IMR-90 (cell line): ENCODE measurements at regions not wholly inside any gene's neighbourhood (a gene's known extent, or its start where the extent isn't known, plus 50 kb on each side); places are given as distances from the start of the nearest gene placed in this dataset.

Experiments used
- ATAC-seq: fragments of 200-7000 bp; cut with Tn5 transposase; 2 replicates; pipeline ENCODE4 v1.9.1; 2020; ENCODE audit warnings: low read depth, mild to moderate bottlenecking, moderate library complexity
- BruUV-seq: library from RNA; stranded (reverse); fragments of 400-500 nt; replicated peaks from 2 replicates; lab custom pipeline; 2021; lab: Mats Ljungman, UMichigan
- CTCF ChIA-PET: fragments of 300-600 bp; formaldehyde crosslinking; extraction: SDS; loops from one replicate; lab custom pipeline; 2021; ENCODE audit warnings: antibody characterized with exemption; lab: Yijun Ruan, JAX
- POLR2A ChIA-PET: fragments of 300-600 bp; sonication (Branson Sonifier 250); formaldehyde crosslinking; loops from one replicate; lab custom pipeline; 2022; ENCODE audit warnings: antibody characterized with exemption; ENCODE audit not compliant: unreplicated experiment; lab: Charles Lee
- DNase-seq: peaks from one replicate; pipeline ENCODE4 v3.0.0; 2013
- H2AFZ ChIP-seq: replicated peaks from 2 replicates; pipeline ENCODE3; 2013; ENCODE audit warnings: low read length, mild to moderate bottlenecking; ENCODE audit not compliant: poor library complexity
- H2AK5ac ChIP-seq: 2 replicates; pipeline ENCODE4 v1.6.1; 2013; ENCODE audit warnings: low read depth, low read length, inconsistent platforms
- H2AK9ac ChIP-seq: replicated peaks from 2 replicates; pipeline ENCODE3; 2013; ENCODE audit warnings: mild to moderate bottlenecking, low read depth, low read length, moderate library complexity; ENCODE audit not compliant: poor library complexity
- H2BK120ac ChIP-seq: 2 replicates; pipeline ENCODE4 v1.6.1; 2013; ENCODE audit warnings: low read depth, low read length, inconsistent platforms
- H2BK15ac ChIP-seq: 3 replicates; pipeline ENCODE4 v1.6.1; 2013; ENCODE audit warnings: low read depth, low read length, inconsistent platforms
- H2BK20ac ChIP-seq: 2 replicates; pipeline ENCODE4 v1.6.1; 2013; ENCODE audit warnings: low read depth, mild to moderate bottlenecking, inconsistent platforms, low read length, moderate library complexity
- H2BK5ac ChIP-seq: 2 replicates; pipeline ENCODE4 v1.6.1; 2013; ENCODE audit warnings: mild to moderate bottlenecking, low read depth, low read length, inconsistent platforms; ENCODE audit not compliant: poor library complexity, severe bottlenecking
- H3K14ac ChIP-seq: replicated peaks from 2 replicates; pipeline ENCODE4 v1.6.1; 2013; ENCODE audit warnings: low read depth, low read length, inconsistent platforms
- H3K18ac ChIP-seq: 2 replicates; pipeline ENCODE4 v1.6.1; 2013; ENCODE audit warnings: low read depth, low read length, control low read depth
- H3K23ac ChIP-seq: 2 replicates; pipeline ENCODE4 v1.6.1; 2013; ENCODE audit warnings: low read depth, low read length, inconsistent platforms
- H3K27ac ChIP-seq: 2 replicates; pipeline ENCODE4 v1.5.1; 2013; ENCODE audit warnings: mild to moderate bottlenecking, control low read depth, low read length; ENCODE audit not compliant: insufficient read depth
- H3K27me3 ChIP-seq: 2 replicates; pipeline ENCODE4 v1.6.1; 2013; ENCODE audit warnings: low read length; ENCODE audit not compliant: control insufficient read depth, insufficient read depth
- H3K36me3 ChIP-seq: 2 replicates; pipeline ENCODE4 v1.6.1; 2013; ENCODE audit warnings: low read length, mixed read lengths; ENCODE audit not compliant: control insufficient read depth, insufficient read depth
- H3K4ac ChIP-seq: 2 replicates; pipeline ENCODE4 v1.6.1; 2013; ENCODE audit warnings: low read depth, low read length, inconsistent platforms
- H3K4me1 ChIP-seq: 2 replicates; pipeline ENCODE4 v1.6.1; 2013; ENCODE audit warnings: low read length, mixed read lengths; ENCODE audit not compliant: control insufficient read depth, insufficient read depth
- H3K4me2 ChIP-seq: 2 replicates; pipeline ENCODE4 v1.6.1; 2013; ENCODE audit warnings: low read depth, mild to moderate bottlenecking, control low read depth, low read length, moderate library complexity
- H3K4me3 ChIP-seq: 2 replicates; pipeline ENCODE4 v1.5.1; 2013; ENCODE audit warnings: low read depth, mild to moderate bottlenecking, control low read depth, low read length, moderate library complexity; ENCODE audit not compliant: insufficient read depth
- H3K56ac ChIP-seq: 2 replicates; pipeline ENCODE4 v1.6.1; 2013; ENCODE audit warnings: low read length, inconsistent platforms; ENCODE audit not compliant: insufficient read depth; ENCODE audit errors: extremely low read depth
- H3K79me1 ChIP-seq, 2 experiments: 2 replicates each; pipeline ENCODE4 v1.6.1; 2013; ENCODE audit warnings: low read length in 2 of 2, inconsistent platforms in 1 of 2, low read depth in 1 of 2
- H3K9ac ChIP-seq: 2 replicates; pipeline ENCODE4 v1.6.1; 2013; ENCODE audit warnings: low read depth, low read length, control low read depth
- H3K9me1 ChIP-seq: 2 replicates; pipeline ENCODE4 v1.6.1; 2013; ENCODE audit warnings: low read length, inconsistent platforms; ENCODE audit not compliant: insufficient read depth
- H3K9me3 ChIP-seq: 2 replicates; pipeline ENCODE4 v1.6.1; 2013; ENCODE audit warnings: low read length; ENCODE audit not compliant: control insufficient read depth, insufficient read depth
- H4K20me1 ChIP-seq: 2 replicates; pipeline ENCODE4 v1.6.1; 2013; ENCODE audit warnings: low read length, inconsistent platforms; ENCODE audit not compliant: insufficient read depth
- H4K5ac ChIP-seq: 2 replicates; pipeline ENCODE4 v1.6.1; 2013; ENCODE audit warnings: mild to moderate bottlenecking, low read depth, low read length, control low read depth
- H4K8ac ChIP-seq, 2 experiments: 2 replicates each; pipeline ENCODE4 v1.6.1; 2013; ENCODE audit warnings: low read depth in 2 of 2, low read length in 2 of 2, control low read depth in 1 of 2, inconsistent platforms in 1 of 2
- H4K91ac ChIP-seq: 2 replicates; pipeline ENCODE4 v1.6.1; 2013; ENCODE audit warnings: low read depth, low read length, inconsistent platforms; ENCODE audit not compliant: insufficient read depth
- BHLHE40 ChIP-seq: fragments of 150-350 bp; IDR thresholded peaks from 2 replicates; pipeline ENCODE4 v1.6.1; 2016; ENCODE audit warnings: mild to moderate bottlenecking, low read depth, low read length
- CEBPB ChIP-seq: IDR thresholded peaks from 2 replicates; pipeline ENCODE4 v1.6.1; 2012; ENCODE audit warnings: low read depth, low read length, improper control_type of control experiment
- CHD1 ChIP-seq: IDR thresholded peaks from 2 replicates; pipeline ENCODE4 v1.6.1; 2012; ENCODE audit warnings: low read depth, low read length, improper control_type of control experiment
- FOS ChIP-seq: fragments of 150-350 bp; IDR thresholded peaks from 2 replicates; pipeline ENCODE4 v1.6.1; 2016; ENCODE audit warnings: low read depth, low read length
- MAFK ChIP-seq: IDR thresholded peaks from 2 replicates; pipeline ENCODE4 v1.6.1; 2012; ENCODE audit warnings: low read depth, low read length, improper control_type of control experiment
- MAZ ChIP-seq: IDR thresholded peaks from 2 replicates; pipeline ENCODE4 v1.6.1; 2012; ENCODE audit warnings: low read depth, mild to moderate bottlenecking, low read length, improper control_type of control experiment, moderate library complexity, borderline replicate concordance
- MXI1 ChIP-seq: IDR thresholded peaks from 2 replicates; pipeline ENCODE4 v1.6.1; 2012; ENCODE audit warnings: low read depth, mild to moderate bottlenecking, low read length, moderate library complexity, borderline replicate concordance
- NFE2L2 ChIP-seq: fragments of 150-350 bp; IDR thresholded peaks from 2 replicates; pipeline ENCODE4 v1.6.1; 2016; ENCODE audit warnings: low read depth, mild to moderate bottlenecking, low read length
- POLR2A ChIP-seq: IDR thresholded peaks from 2 replicates; pipeline ENCODE4 v1.6.1; 2012; ENCODE audit warnings: mild to moderate bottlenecking, low read depth, low read length
- RAD21 ChIP-seq: IDR thresholded peaks from 2 replicates; pipeline ENCODE4 v1.6.1; 2012; ENCODE audit warnings: low read length, improper control_type of control experiment
- RCOR1 ChIP-seq: IDR thresholded peaks from 2 replicates; pipeline ENCODE4 v1.6.1; 2012; ENCODE audit warnings: mild to moderate bottlenecking, low read length, improper control_type of control experiment; ENCODE audit not compliant: insufficient replicate concordance
- RFX5 ChIP-seq: IDR thresholded peaks from 2 replicates; pipeline ENCODE4 v1.8.0; 2012; ENCODE audit warnings: low read depth, mild to moderate bottlenecking, low read length, moderate library complexity
- SMC3 ChIP-seq: fragments of 150-350 bp; IDR thresholded peaks from 2 replicates; pipeline ENCODE4 v1.6.1; 2016; ENCODE audit warnings: low read depth, mild to moderate bottlenecking, antibody characterized with exemption, low read length, moderate library complexity
- WGBS, 2 experiments: methylation state at CpG; one replicate each; pipeline versions ENCODE4 v1.1.5 to v1.1.7; 2013; ENCODE audit warnings: missing lambda C conversion rate in 2 of 2; ENCODE audit not compliant: insufficient read length in 1 of 2; ENCODE audit errors: extremely low coverage in 2 of 2; 5-methylcytosine and 5-hydroxymethylcytosine counted together
- dilution Hi-C: fragments of 300-500 bp; cut with HindIII; formaldehyde crosslinking; loops from one replicate; pipeline ENCODE4 v1.14.3; 2018; ENCODE audit warnings: low sequenced_read_pairs; ENCODE audit not compliant: unreplicated experiment
- in situ Hi-C: fragments of 300-500 bp; cut with MboI; formaldehyde crosslinking; loops from 3 replicates; pipeline ENCODE4 v1.14.3; 2019; ENCODE audit warnings: low sequenced_read_pairs, inconsistent platforms, mixed read lengths
- intact Hi-C: fragments of 100-400 bp; cut with micrococcal nuclease; formaldehyde crosslinking; loops from 2 replicates; pipeline ENCODE4 v1.10.0; 2022
- TF ChIP-seq, protein P1 (sequence below): fragments of 150-350 bp; IDR thresholded peaks from 2 replicates; pipeline ENCODE4 v1.6.1; 2017; ENCODE audit warnings: mild to moderate bottlenecking, antibody characterized with exemption, low read length, low read depth
- TF ChIP-seq, protein P2 (sequence below): conservative IDR thresholded peaks from 2 replicates; pipeline ENCODE4 v1.5.1; 2012; ENCODE audit warnings: mild to moderate bottlenecking, low read depth, low read length, improper control_type of control experiment
- TF ChIP-seq, protein P3 (sequence below): fragments of 150-350 bp; IDR thresholded peaks from 2 replicates; pipeline ENCODE4 v1.6.1; 2016; ENCODE audit warnings: low read depth, mild to moderate bottlenecking, low read length, moderate library complexity, borderline replicate concordance

DNA sequence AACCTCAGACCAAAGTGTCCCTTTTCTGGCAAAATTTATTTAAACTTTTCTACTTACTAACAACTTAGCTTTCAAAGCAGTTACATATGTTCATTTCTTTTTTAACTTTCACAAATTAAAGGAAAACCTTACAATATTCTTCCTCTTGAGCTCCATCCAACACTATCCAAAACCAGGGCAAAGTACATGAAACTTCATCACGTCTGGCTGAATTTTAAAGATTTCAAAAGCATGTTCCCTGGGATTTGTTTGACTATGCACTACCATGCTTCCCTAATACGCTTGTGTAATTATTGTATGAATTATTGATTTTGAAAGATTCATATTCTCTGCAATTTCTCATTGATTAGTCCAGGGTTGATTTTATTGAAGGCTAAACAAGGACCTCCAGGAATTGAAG lies 343.1 kb upstream of the TMPO start:
- H3K56ac ChIP-seq, result no peak overlapping the region
- no peaks in the 10 kb centered on the region for H3K9me3 ChIP-seq
- no CpG with 5 or more reads among the region's 2 CpGs for WGBS, 2 experiments
- H3K9ac ChIP-seq, result no peak overlapping the region
- dilution Hi-C loops, result no loop called here
- H3K27ac ChIP-seq, result no peak overlapping the region
- H3K4ac ChIP-seq, result no peak overlapping the region
- DNase-seq, result no peak
- no peak overlapping the region for H3K18ac ChIP-seq
- H3K4me3 ChIP-seq, result no peak overlapping the region
- H4K20me1 ChIP-seq, result no peaks in the 10 kb centered on the region
- no peak overlapping the region for H2AFZ ChIP-seq
- ATAC-seq, result no peak
- H2AK9ac ChIP-seq, result no peak overlapping the region
- H3K9me1 ChIP-seq, result no peaks in the 10 kb centered on the region
- CTCF ChIA-PET, result interaction anchor here (0.6 kb wide), 1 partner anchor 67 kb away, joined by 5 read pairs; no protein-coding TSS in a partner anchor
- H3K27me3 ChIP-seq, result no peaks in the 10 kb centered on the region
- POLR2A ChIA-PET, result no interaction called here
- H3K4me1 ChIP-seq, result no peaks in the 10 kb centered on the region
- intact Hi-C loops, result no loop called here
- in situ Hi-C loops, result no loop called here
- no peaks in the 10 kb centered on the region for H3K79me1 ChIP-seq
- no TSS peak for BruUV-seq
- no peak overlapping the region for H2BK15ac ChIP-seq
- H4K91ac ChIP-seq, result no peak overlapping the region
- no peak overlapping the region for H2BK5ac ChIP-seq
- no peaks in the 10 kb centered on the region for H3K36me3 ChIP-seq
- H4K8ac ChIP-seq, result no peak overlapping the region
- no peak overlapping the region for H3K23ac ChIP-seq
- no peak overlapping the region for H4K5ac ChIP-seq
- no peak overlapping the region for H3K4me2 ChIP-seq
- H2BK20ac ChIP-seq, result no peak overlapping the region
- no peak overlapping the region for H3K14ac ChIP-seq
- H2BK120ac ChIP-seq, result no peak overlapping the region
- TF ChIP-seq FOS (no peak), MAZ (no peak), RFX5 (no peak), MXI1 (no peak), SMC3 (no peak), CEBPB (no peak), POLR2A (no peak), RCOR1 (no peak), RAD21 (no peak), MAFK (no peak), NFE2L2 (no peak), BHLHE40 (no peak), CHD1 (no peak)
- TF ChIP-seq, protein P1, sequence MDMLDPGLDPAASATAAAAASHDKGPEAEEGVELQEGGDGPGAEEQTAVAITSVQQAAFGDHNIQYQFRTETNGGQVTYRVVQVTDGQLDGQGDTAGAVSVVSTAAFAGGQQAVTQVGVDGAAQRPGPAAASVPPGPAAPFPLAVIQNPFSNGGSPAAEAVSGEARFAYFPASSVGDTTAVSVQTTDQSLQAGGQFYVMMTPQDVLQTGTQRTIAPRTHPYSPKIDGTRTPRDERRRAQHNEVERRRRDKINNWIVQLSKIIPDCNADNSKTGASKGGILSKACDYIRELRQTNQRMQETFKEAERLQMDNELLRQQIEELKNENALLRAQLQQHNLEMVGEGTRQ, result no peak
- TF ChIP-seq, protein P2, sequence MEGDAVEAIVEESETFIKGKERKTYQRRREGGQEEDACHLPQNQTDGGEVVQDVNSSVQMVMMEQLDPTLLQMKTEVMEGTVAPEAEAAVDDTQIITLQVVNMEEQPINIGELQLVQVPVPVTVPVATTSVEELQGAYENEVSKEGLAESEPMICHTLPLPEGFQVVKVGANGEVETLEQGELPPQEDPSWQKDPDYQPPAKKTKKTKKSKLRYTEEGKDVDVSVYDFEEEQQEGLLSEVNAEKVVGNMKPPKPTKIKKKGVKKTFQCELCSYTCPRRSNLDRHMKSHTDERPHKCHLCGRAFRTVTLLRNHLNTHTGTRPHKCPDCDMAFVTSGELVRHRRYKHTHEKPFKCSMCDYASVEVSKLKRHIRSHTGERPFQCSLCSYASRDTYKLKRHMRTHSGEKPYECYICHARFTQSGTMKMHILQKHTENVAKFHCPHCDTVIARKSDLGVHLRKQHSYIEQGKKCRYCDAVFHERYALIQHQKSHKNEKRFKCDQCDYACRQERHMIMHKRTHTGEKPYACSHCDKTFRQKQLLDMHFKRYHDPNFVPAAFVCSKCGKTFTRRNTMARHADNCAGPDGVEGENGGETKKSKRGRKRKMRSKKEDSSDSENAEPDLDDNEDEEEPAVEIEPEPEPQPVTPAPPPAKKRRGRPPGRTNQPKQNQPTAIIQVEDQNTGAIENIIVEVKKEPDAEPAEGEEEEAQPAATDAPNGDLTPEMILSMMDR, result no peak
- TF ChIP-seq, protein P3, sequence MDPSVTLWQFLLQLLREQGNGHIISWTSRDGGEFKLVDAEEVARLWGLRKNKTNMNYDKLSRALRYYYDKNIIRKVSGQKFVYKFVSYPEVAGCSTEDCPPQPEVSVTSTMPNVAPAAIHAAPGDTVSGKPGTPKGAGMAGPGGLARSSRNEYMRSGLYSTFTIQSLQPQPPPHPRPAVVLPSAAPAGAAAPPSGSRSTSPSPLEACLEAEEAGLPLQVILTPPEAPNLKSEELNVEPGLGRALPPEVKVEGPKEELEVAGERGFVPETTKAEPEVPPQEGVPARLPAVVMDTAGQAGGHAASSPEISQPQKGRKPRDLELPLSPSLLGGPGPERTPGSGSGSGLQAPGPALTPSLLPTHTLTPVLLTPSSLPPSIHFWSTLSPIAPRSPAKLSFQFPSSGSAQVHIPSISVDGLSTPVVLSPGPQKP, result no peak
- H2AK5ac ChIP-seq, result no peak overlapping the region
